HG02870 (cell line): ENCODE measurements at regions not wholly inside any gene's neighbourhood (a gene's known extent, or its start where the extent isn't known, plus 50 kb on each side); places are given as distances from the start of the nearest gene placed in this dataset.

Experiments used
- ATAC-seq: cut with Tn5 transposase; IDR thresholded peaks from one replicate; pipeline ENCODE4 v1.9.1; 2021; ENCODE audit warnings: mild to moderate bottlenecking, moderate library complexity; ENCODE audit not compliant: unreplicated experiment

DNA sequence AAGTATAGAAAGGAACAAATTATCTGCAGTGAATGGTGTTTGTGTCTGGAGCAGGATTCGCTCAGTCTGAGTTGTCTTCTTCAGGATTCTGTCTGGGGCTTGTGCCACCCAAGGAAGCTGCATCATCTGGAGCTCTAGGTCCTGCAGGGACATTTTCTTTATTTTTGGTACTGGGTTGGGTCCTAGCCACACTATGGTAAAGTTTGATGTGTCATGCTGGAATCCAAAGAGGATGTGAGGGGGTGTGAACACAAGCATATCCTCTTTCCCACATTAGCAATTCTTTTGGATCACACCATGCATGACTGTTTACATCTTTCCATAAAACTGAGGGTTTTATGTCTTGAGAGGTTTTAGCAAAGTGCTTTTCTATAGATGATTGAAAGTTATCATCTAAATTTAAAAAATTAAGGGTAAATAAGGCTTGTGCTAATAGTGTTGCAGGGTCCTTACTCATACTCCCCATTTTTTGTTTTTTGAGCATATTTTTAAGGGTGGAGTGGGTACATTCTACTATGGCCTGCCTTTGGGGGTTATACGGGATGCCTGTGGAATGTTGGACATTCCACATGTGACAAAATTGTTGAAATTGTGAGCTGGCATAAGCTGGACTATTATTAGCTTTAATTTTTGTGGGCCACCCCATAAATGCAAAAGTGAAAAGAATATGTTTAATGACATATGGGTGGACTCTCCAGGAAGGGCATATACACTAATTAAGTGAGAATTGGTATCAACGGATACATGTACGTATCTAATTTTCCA lies 152.0 kb upstream of the HMCN1 start:
- ATAC-seq, result no peak

DNA sequence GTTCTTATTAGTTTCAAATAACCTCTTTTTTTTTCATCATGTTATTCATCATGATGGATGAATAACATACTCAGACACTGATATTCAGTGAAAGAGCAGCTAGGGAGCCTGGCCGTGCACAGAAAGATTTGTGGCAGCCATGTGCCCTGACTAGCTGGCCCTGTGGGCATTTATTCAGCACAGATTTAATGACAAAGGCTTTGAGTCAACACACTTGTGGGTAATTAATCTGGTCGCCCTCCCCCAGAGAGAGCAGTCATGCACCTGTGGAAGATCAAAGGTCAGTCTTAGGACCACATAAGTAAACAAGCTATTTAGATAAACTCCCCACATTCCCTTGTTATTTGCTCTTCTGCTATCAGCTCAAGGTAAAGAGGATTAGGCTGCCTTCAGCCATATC lies 153.2 kb upstream of the HMCN1 start:
- no peak for ATAC-seq

DNA sequence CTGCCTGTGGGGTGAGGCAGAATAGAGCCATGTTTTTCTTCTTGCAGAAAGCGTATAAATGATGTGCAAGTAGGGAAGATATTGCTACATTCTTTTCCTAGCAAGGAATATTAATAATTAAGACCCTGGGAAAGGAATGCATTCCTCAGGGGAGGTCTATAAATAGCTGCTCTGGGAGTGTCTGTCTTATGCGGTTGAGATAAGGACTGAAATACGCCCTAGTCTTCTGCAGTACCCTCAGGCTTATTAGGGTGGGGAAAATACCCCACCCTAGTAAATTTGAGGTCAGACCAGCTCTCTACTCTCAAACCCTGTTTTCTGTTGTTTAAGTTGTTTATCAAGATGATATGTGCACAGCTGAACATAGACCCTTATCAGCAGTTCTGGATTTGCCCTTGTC lies 155.9 kb upstream of the HMCN1 start:
- ATAC-seq, result no peak

DNA sequence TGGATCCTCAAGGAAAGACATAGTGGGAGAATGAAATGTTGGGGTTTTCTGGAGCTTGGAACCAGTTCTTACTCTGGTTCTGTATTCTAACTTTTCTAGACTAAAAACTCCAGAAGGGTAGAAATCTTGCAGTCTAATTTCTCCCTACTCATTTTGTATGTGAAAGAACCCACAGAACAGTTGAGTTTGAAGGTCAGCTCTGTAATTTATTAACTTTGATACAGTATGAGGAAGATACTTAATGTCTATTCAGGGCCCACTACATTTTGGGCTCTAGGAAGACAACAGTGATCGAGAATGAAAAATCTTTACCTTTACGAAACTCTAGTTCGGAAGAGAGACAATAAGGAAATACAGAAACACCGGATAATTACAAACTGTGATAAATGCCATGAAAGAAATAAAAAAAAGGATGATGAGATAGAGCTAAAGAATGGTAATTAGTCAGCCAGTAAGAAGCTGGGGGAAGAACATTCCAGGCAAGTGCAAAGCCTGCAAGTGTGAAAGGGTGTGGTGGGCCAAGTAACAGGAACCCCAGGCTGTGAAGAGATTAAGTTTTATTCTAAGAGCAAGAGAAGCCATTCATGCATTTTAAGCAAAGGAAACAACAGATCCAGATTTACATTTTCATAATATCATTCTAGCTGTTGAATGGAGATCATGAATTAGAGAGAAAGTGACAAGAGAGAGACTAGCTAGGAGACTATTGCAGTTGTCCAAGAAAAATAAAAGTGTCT lies 159.9 kb upstream of the HMCN1 start:
- ATAC-seq, result no peak

DNA sequence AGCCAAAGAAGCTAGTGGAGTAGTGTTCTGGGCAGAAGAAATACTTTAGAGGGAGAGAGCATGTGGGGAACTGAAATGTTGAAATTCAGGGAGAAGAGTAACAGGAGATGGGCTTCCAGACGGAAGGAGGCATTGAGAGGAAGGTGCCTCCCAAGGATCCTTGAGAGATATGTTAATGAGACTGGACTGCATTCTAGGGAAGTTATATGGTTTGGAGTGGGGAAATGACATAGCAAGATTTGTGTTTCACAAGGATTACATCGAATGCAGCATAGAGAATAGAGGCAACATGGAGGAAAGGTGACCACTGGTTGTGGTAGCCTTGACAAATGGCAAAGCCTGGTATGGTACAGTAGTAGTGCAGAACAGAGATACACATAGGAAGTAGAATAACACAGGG lies 160.5 kb upstream of the HMCN1 start:
- no peak for ATAC-seq

DNA sequence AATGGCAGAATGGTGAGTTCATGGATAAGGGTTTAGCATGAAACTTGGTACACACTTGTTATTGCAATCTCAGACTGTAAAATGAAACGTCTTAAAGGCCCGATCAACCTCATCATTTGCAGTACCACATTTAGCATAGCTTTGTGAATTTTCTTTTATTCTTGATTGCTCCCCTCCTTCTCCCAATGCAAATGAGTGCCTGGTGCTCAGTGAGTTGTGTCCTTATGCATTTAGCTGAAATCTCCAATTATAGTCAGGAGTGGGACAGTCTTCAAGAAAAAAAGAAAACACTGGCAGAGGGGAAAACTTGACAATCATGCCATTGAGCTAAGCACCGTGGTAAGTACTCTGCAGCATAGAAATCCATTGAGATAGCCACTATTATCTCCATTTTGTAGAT lies 161.0 kb upstream of the HMCN1 start:
- no peak for ATAC-seq

DNA sequence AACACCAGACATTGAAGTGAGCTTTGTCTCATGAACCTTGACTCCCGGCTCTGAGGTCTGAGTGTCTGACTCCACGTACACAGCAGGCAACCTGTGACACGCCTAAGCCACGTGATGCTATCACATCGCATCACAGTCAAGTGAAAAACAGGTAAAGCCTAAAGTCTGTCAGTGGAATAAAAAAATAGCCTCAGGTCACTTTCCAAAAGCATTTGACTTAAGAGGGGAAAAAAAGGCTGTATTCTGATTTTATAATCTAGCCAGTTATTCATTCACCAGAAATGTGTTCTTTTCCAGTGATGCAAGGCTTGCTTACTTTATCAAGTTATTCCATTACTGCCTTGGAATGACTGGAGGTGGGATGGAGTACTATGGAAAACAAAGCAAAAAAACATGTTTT lies 163.2 kb upstream of the HMCN1 start:
- ATAC-seq, result no peak

DNA sequence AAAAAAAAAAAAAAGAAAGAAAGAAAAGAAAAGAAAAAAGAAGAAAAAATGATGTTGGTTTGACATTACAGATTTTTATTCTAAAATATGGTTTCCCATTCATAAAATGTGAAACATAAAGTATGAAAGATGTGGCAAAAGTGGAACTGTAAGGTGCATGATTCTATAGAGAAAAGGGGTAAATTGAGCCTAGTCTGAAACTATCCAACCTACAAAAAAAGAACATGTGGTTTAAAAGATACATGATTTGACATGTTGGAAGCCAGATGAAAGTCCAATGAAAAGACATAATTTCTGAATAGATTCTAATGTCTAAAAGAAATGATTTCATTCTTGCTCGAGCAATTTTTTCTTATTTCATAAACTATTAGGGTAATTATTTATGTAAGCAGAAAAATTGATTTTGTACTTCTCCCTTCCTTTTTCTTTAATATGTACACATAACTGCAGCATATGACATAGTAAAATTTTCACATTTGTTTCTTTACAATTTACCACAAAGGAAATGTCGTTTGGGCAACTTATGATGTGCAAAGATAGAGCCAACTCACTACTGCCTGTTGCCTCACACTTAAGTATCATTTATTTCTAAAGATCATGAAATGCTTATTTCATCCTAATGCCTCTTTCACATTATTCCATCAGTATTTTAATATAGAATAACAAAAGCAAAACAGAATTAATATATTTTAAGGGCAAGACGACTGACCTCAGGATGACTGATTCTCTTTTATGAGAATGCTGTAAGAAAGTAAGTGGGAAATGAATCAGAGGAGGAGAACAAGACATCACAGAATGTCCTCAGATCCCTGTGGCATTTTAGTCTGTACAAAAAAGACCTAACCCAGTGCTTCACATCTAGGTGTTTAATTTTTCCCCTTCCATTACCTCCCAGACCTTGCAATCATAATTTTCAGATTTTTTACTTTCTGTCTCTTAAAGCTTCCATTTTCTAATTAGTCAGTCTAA lies 165.8 kb upstream of the HMCN1 start:
- ATAC-seq, result peak; percentile 59

DNA sequence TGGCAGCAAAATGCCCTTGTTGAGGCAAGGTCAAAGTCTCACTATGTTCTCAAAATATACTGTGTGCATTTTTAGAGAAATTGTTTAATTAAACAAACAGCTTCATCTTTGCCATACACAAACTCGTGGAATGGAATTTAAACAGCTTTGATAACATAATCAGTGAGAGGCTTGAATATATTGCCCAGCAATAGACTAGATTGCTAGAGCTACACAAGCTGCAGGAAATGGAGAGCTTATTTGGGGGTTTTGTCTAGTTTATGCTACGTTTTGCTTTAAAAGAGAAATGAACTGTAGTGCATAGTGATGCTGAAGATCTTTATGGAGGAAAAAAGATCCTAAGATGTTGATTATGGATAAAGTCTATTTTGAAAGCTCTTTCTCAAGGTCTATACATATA lies 166.8 kb upstream of the HMCN1 start:
- ATAC-seq, result no peak

DNA sequence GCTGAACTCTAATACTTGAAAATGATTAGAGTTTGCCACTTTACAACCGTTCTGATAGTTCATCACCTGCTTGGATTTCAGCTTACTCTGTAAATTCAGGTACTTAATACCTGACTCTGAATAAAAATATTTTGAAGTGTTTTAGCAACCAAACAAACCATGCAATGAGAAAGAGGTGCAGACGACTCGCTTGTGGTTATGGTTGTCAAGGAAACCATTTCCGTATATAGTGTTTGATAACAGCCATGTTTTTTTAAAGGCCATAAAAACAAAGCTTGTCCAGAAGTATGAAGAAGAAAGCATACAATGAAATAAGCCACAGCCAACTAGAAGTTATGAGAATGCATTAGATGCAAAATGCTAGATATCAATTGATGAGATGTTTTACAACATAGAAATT lies 167.2 kb upstream of the HMCN1 start:
- ATAC-seq, result peak; percentile 56

DNA sequence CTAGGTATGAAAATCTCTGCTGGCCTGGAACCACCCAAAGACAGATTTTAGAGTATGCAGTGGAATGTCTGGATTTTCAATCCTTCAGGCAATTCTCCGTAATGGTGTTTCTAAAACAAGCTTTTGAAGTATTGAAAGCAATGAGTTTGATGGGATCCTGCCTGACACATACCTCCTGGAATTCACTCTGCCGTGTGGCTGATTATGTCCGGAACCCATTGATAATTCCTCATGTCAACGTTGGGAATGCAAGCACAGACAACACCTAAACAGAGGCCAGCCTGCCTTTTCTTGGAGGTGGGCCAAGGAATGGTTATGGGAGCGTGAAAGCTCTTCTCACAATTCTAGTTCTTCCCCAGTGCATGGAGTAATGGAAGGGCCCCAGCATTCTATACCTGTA lies 168.9 kb upstream of the HMCN1 start:
- no peak for ATAC-seq

DNA sequence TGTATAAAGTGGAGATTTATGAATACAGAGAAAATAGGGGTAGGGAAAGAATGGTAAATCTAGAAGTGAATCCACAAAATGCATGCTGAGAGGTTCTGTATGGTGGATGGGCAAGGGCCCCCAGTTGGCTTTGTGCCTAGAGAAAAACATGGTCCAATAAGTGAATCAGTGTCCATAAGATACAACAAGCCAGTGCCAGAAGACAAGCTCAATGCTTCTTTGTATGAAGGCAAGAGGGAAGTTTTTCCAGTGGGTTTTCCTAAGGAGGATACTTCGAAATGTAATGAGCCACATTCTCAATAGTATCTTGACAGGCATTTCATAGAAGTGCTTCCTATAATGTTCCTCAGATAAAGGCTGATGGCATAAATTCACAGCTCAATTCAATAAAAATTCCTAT lies 169.4 kb upstream of the HMCN1 start:
- no peak for ATAC-seq

DNA sequence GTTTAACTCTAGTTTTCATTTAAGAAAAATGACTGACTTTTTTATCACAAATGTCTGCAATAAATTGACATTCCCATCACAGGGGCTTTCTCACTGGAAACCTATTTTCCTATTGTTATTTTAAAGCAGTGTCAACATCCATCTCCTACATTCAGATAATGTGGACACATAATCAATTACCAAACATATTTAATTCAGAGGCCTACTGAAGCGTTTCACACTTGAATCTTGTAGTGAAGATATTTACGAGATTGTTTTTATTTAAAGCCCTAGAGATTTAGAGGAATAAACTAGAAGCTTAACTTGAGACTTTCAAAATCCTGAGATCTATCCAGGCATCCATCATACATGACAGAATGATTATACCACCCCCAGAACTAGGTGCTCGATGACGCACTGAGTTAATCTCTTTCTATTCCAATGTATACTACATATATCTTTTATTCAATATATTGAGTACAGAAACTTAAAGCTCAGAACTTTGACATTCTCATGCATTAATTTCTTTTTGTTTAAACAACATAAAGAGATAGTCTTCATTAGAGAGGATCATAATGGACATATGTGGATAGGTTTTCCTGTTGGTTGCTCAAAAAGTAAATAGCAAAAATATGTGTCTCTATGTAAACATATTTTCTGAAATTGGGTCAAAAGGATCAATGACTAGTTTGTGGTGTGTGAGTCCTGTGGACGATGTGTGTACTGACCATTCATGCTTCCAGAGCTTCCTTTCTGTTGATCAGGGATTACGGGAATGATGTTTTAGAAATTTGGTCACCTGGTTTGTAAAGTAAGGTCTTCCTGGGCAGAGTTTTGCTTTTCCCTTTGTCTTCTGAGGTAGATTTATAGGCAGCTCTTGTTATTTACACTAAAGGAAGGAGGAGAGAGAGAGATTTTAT lies 171.5 kb upstream of the HMCN1 start:
- ATAC-seq, result no peak

DNA sequence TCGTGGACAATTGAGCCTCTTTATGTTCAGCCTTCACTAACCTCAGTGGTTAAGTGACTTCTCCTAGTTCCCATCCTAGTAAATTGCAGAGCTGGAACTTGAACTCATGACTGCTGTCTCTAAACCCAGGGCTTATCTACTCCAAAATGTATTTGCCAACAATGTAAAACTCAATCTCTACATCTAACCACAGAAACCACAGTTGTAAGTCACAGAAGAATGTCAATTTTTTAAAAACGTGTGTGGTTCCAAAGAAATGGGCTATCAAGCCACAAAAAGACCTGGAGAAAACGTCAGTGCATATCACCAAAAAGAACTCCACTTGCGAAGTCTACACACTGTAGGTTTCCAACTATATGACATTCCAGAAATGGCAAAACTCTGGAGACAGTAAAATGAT lies 172.6 kb upstream of the HMCN1 start:
- no peak for ATAC-seq

DNA sequence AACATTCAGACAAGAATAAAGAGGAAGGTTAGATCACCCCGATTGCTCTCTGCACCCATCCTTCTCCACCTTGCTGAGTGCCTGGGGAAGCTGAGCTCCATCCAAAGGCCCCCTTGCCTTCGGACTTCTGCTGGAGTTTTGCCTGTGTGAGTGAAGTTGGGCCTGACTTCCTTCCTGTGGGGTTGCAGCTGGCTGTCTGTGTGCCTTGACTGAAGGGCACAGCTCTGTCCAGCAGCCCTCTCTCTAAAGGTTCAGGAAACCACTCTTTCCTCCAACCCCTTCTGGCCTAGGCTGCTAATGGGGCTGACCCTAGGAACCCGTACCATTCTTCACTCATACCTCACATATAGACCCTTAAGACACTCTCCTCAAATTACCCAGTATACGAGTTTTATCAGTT lies 173.4 kb upstream of the HMCN1 start:
- no peak for ATAC-seq

DNA sequence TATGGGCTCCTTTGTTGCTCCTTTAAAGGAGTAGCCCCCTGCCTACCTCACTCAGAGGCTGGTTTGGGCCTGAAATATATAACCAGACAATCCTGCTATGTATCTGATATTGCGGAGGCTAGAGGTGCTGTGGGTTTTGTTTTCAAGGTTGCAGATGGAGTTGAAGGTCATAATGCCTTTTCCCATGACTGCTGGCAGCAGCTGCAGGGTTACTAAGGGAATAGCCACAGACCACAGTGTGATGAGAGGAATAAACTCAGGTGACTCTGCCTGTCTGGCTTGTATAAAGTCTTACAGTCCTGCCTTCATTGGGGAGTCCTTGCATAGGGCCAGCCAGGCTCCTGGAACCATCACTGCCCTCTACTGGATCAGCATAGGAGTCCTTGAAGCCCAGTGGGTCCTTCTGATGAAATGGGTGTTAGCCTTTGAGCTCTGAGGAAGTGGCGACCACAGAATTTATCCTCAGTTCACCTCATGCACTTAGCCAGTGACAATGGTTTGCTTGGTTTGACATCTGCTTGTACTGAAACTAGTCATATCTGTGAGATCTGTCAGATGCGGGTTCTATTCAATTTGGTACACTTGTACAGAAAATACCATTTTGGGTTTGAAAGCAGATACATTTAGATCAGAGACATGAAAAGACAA lies 174.4 kb upstream of the HMCN1 start:
- ATAC-seq, result peak; percentile 99

DNA sequence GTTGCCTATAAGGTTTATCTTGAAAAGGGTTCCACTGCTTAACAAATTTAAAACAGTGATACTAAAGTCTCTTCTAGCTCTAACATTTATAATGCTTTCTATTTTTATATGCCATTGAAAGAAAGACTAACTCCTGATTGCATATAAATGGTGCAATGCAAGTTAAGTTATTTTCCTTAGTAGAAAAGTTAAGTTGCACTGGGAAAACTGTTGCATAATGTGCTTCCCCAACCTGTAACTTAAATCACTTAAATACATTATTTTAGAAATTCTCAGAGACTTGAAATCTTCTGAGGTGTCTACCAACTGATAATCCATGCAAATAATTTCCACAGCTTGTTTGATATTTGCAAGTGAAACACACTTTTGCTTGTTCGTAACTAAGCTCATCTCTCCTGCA lies 175.0 kb upstream of the HMCN1 start:
- no peak for ATAC-seq

DNA sequence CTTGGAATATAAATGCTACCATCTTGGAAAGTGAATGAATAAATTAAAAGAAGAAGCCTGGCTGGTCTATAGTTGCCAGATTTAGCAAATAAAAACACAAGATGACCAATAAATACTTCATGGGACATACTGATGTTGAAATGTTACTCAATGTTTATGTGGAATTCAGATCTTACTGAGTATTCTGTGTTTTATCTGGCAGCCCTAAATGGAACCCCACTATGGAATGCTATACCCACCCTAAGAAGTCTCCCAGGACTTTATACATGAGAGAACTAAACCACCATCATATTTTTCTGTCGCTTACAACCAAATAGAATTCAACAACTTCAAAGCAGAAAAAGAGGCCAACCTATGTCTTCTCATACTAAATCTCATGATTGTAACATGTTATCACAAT lies 177.6 kb upstream of the HMCN1 start:
- ATAC-seq, result no peak

DNA sequence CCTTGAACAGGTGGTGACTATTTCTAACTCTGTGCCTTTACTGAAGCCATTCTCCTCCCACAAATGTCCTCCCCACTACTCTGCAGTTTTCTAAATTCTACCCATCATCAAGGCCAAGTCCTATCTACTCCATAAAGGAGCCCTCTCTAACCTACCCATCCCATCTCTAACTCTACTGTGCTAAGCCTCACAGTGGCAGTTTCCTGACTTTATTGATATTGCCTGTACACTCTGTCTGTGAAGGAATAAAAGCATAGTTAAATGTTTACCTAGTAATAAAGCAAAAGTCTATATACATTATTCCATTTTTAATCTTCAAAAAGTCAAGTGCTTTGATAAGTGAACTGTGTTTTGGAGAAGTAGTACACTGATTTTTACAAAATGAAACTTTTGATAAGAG lies 178.4 kb upstream of the HMCN1 start:
- no peak for ATAC-seq

DNA sequence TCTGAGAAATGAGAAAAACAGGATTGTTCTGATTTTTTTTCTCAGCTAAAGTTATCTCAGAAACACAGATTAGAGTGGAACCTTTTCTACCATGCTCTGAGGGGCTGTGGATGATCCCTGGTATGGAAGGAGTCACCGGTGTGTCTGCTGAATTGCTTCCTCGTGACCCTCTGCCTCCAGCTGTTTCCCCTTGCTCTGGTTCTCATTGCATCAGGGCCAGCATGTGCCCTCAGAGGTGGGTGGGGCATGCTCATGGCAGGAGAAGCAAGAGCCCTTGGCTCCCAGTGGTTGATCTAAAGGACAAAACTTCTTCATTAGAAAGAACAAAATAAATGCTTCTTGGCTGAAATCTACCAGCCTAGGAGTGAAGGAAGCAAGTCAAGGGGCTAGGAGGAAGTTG lies 183.2 kb upstream of the HMCN1 start:
- no peak for ATAC-seq
